ENCODE measurements at regions not wholly inside any gene's neighbourhood (a gene's known extent, or its start where the extent isn't known, plus 50 kb on each side); places are given as distances from the start of the nearest gene placed in this dataset.

DNA sequence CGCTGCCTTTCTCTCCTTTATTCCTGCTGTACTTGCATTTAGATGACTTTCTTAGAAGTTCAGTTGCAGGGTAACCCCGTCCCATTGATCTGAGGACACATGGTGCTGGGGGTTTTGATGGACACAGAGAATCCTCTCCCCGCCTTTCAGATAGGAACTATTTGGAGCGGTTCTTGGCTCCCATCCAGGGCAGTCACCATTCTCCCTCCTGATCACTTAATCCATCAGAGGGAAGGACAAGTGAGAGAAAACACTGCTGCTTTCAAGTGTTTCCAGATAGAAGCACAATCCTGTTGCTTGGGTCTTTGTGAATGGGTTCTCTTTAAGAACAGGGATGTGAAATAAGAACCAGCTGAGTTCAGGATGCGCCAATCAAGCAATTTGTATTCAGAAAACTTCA lies 85.2 kb downstream of the IRX1 start:
- no peak overlapping the region for H3K4me2 ChIP-seq (ENCODE audit: low read length)
- no peaks in the 10 kb centered on the region for H3K4me1 ChIP-seq
- no peaks in the 10 kb centered on the region for H3K9me3 ChIP-seq (ENCODE audit: control insufficient read depth, low read length)
- no peaks in the 10 kb centered on the region for H3K79me2 ChIP-seq
- H3K27me3 ChIP-seq (ENCODE audit: control insufficient read depth, insufficient read depth, low read length), result no peaks in the 10 kb centered on the region
- no peak overlapping the region for H3K4me3 ChIP-seq (ENCODE audit: low read depth, low read length)
- H3K36me3 ChIP-seq (ENCODE audit: control insufficient read depth, insufficient read depth, low read length), result no peaks in the 10 kb centered on the region
- H2AFZ ChIP-seq, result no peak overlapping the region
- H3K27ac ChIP-seq, result no peak overlapping the region
- TF ChIP-seq, protein P1, sequence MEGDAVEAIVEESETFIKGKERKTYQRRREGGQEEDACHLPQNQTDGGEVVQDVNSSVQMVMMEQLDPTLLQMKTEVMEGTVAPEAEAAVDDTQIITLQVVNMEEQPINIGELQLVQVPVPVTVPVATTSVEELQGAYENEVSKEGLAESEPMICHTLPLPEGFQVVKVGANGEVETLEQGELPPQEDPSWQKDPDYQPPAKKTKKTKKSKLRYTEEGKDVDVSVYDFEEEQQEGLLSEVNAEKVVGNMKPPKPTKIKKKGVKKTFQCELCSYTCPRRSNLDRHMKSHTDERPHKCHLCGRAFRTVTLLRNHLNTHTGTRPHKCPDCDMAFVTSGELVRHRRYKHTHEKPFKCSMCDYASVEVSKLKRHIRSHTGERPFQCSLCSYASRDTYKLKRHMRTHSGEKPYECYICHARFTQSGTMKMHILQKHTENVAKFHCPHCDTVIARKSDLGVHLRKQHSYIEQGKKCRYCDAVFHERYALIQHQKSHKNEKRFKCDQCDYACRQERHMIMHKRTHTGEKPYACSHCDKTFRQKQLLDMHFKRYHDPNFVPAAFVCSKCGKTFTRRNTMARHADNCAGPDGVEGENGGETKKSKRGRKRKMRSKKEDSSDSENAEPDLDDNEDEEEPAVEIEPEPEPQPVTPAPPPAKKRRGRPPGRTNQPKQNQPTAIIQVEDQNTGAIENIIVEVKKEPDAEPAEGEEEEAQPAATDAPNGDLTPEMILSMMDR (IDR thresholded peaks at IDR 0.05), result no peak
- H3K9ac ChIP-seq, result no peak overlapping the region

DNA sequence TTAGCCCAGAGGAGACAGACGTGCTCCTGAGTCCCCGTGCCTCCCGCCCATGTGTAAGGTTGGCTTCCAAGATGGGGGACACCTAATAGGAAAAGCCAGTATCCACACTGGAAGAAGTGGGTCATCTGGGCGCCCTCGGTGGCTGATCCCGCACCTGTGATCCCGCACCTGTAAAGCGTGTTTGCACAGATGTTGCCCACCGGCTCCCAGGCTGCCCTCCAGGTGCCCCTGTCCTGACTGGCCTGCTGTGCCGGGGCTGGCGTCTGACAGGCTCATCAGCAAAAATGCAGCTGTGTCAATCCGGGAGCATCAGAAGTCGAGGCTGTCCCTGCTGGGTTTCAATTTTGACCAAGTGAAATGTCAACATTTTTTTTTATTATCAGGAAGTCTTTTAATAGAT lies 88.5 kb downstream of the IRX1 start:
- TF ChIP-seq, protein P1 (IDR thresholded peaks at IDR 0.05), result no peak
- H3K4me2 ChIP-seq (ENCODE audit: low read length), result no peak overlapping the region
- H3K9ac ChIP-seq, result no peak overlapping the region
- H3K79me2 ChIP-seq, result no peaks in the 10 kb centered on the region
- no peak overlapping the region for H2AFZ ChIP-seq
- H3K9me3 ChIP-seq (ENCODE audit: control insufficient read depth, low read length), result no peaks in the 10 kb centered on the region
- H3K4me3 ChIP-seq (ENCODE audit: low read depth, low read length), result no peak overlapping the region
- no peaks in the 10 kb centered on the region for H3K27me3 ChIP-seq (ENCODE audit: control insufficient read depth, insufficient read depth, low read length)
- no peaks in the 10 kb centered on the region for H3K4me1 ChIP-seq
- no peak overlapping the region for H3K27ac ChIP-seq
- H3K36me3 ChIP-seq (ENCODE audit: control insufficient read depth, insufficient read depth, low read length), result no peaks in the 10 kb centered on the region

DNA sequence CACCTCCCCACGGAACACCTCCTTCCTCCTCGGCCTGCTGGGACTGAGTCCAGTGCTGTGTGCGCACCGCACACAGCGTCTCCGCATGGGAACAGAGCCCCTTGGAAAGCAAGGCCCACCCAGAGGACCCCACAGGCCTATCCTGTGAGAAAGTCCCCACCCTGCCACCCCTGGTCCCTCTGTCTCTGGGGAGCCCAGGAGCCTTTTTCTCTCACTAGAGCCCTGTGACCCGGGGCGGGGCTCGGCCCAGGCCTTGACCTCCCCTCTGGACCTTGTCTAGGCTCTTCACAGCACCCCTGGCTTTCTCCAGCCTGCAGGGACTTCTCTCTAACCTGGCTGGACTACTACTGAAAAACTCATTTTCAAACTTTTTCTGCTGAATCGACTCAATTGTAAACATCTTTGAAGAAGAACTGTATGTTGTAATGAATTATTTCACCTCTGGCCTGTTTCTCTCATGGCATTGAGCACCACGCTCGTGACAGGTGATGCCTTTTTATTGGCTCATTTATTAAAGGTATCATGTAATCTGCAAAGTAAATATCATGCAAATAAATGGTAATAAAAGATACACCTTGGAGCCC lies 89.2 kb downstream of the IRX1 start:
- H3K27me3 ChIP-seq (ENCODE audit: control insufficient read depth, insufficient read depth, low read length), result no peaks in the 10 kb centered on the region
- H3K79me2 ChIP-seq, result no peaks in the 10 kb centered on the region
- H3K4me3 ChIP-seq (ENCODE audit: low read depth, low read length), result no peak overlapping the region
- no peaks in the 10 kb centered on the region for H3K9me3 ChIP-seq (ENCODE audit: control insufficient read depth, low read length)
- no peak overlapping the region for H2AFZ ChIP-seq
- no peak overlapping the region for H3K9ac ChIP-seq
- TF ChIP-seq, protein P1 (IDR thresholded peaks at IDR 0.05), result no peak
- no peaks in the 10 kb centered on the region for H3K4me1 ChIP-seq
- H3K27ac ChIP-seq, result no peak overlapping the region
- H3K4me2 ChIP-seq (ENCODE audit: low read length), result no peak overlapping the region
- H3K36me3 ChIP-seq (ENCODE audit: control insufficient read depth, insufficient read depth, low read length), result no peaks in the 10 kb centered on the region

DNA sequence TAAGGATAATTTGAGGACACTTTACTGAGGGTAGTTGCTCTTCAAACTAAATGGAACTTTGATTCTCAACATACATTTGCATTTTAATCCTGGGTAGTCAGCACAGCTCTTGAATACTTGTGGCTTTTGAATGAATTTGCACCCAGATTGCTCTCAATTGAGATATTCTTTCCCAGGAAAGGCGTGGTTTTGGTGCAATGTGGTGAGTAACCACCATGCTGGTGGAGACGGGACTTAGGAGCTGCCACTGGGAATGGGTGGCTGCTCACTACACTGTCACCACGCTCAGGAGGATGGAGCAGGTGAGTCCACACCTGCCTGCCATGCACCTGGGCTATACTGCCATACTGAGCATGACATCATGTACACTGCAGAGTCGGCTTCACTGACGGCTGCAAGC lies 99.2 kb downstream of the IRX1 start:
- no peak overlapping the region for H3K4me3 ChIP-seq (ENCODE audit: low read depth, low read length)
- H3K4me2 ChIP-seq (ENCODE audit: low read length), result no peak overlapping the region
- no peak overlapping the region for H3K27ac ChIP-seq
- TF ChIP-seq, protein P1 (IDR thresholded peaks at IDR 0.05), result no peak
- no peaks in the 10 kb centered on the region for H3K4me1 ChIP-seq
- H3K36me3 ChIP-seq (ENCODE audit: control insufficient read depth, insufficient read depth, low read length), result no peaks in the 10 kb centered on the region
- H2AFZ ChIP-seq, result no peak overlapping the region
- no peaks in the 10 kb centered on the region for H3K79me2 ChIP-seq
- no peak overlapping the region for H3K9ac ChIP-seq
- H3K27me3 ChIP-seq (ENCODE audit: control insufficient read depth, insufficient read depth, low read length), result no peaks in the 10 kb centered on the region
- no peaks in the 10 kb centered on the region for H3K9me3 ChIP-seq (ENCODE audit: control insufficient read depth, low read length)

DNA sequence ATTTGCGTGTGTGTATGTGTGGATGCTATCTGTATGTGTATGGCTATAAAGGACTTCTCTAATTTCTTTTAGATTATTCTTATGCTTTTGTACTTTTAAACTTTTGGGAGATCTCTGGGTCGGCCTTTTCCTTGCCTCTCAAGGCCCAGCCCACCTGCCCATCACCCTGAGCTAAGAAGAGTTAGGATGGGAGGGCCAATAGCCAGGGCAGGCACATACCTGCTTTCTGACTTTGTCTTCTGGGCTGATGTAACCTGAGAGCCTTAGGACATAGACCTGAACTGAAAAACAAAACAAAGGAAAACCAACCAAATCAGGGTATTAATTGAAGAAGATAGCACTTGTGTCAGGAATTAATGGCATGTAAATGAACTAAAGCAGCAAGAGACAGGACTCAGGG lies 100.2 kb downstream of the IRX1 start:
- Histone ChIP-seq H3K4me3 (ENCODE audit: low read depth, low read length) (no peak overlapping the region), H3K9ac (no peak overlapping the region), H3K27ac (no peak overlapping the region), H3K36me3 (ENCODE audit: control insufficient read depth, insufficient read depth, low read length) (no peaks in the 10 kb centered on the region), H2AFZ (no peak overlapping the region), H3K27me3 (ENCODE audit: control insufficient read depth, insufficient read depth, low read length) (no peaks in the 10 kb centered on the region), H3K4me2 (ENCODE audit: low read length) (no peak overlapping the region), H3K4me1 (no peaks in the 10 kb centered on the region), H3K9me3 (ENCODE audit: control insufficient read depth, low read length) (no peaks in the 10 kb centered on the region), H3K79me2 (no peaks in the 10 kb centered on the region)
- TF ChIP-seq, protein P1 (IDR thresholded peaks at IDR 0.05), result no peak
